ES-I3 (cell line): ENCODE measurements at regions not wholly inside any gene's neighbourhood (a gene's known extent, or its start where the extent isn't known, plus 50 kb on each side); places are given as distances from the start of the nearest gene placed in this dataset.

Experiments used
- H3K36me3 ChIP-seq: 2 replicates; pipeline ENCODE4 v1.6.1; 2013; ENCODE audit warnings: mild to moderate bottlenecking, low read length, control low read depth, moderate library complexity; ENCODE audit not compliant: insufficient read depth
- H3K4me1 ChIP-seq: 2 replicates; pipeline ENCODE4 v1.6.1; 2013; ENCODE audit warnings: mild to moderate bottlenecking, control low read depth, low read length; ENCODE audit not compliant: insufficient read depth
- H3K9ac ChIP-seq: 2 replicates; pipeline ENCODE4 v1.6.1; 2013; ENCODE audit warnings: low read depth, mild to moderate bottlenecking, low read length, moderate library complexity
- H3K9me3 ChIP-seq: 2 replicates; pipeline ENCODE4 v1.6.1; 2013; ENCODE audit warnings: mild to moderate bottlenecking, low read length, moderate library complexity; ENCODE audit not compliant: control insufficient read depth, insufficient read depth

DNA sequence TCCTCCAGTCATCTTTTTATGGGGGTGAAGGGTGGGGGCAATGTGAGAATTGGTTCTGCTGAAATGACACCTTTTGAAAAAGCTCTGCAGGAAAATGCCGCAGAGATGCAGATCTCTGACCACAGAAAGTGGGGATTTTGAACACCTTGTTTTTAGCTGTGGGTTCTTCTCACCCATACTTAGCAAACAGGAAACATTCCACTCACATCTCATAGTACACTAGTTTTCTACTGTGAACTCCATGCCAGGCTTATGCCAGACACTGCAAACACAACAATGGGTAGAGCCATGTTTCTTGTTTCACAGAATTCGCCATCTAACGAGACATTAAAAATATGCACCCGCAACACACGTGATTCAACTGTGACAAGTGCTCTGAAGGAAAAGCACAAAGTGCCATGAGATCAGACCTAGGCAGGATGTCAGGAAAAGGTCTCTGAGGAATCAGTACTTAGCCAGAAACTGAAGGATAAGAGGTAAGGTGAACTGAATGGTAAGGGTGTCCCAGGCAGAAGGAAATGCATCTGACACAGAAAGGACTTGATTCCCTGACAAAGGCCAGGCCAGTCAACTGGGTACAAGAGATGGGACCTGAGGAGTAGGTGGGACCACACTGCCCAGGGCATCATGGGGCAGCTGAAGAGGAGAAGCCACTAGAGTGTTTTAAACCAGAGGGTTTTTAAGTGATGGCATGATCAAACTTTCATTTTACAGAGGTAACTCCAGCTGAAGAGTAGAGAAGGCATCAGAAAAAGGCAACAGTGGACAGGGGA lies 83.8 kb upstream of the JAK1 start:
- no peaks in the 10 kb centered on the region for H3K9me3 ChIP-seq
- H3K4me1 ChIP-seq: no peaks in the 10 kb centered on the region
- no peak overlapping the region for H3K9ac ChIP-seq
- H3K36me3 ChIP-seq: no peaks in the 10 kb centered on the region

- H3K4me1 ChIP-seq: no peaks in the 10 kb centered on the region
- H3K9ac ChIP-seq: no peak overlapping the region
Observed at GRCh38 chr1:65050735-65051134, 84.4 kb upstream of the JAK1 start.

DNA sequence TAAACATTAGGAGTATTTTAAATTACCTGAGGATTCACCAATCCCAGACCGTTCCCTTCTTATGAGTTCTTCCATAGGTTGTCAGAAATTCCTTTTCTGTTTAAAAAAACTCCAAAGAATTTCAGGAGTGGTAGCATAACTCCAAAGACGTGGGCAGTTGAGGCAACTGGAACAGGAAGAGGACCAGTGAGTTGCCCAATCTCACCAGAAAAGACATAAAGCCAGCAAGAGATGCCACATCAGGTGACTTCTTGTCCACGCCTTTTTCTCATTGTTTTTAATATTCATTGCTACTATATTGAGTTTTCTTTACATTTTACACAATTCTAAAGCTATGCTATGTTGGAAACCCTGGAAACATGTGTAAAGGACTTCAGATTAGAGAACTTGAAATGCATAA lies 88.1 kb upstream of the JAK1 start:
- no peak overlapping the region for H3K9ac ChIP-seq
- no peaks in the 10 kb centered on the region; the same call in 1 of the 2 replicates for H3K9me3 ChIP-seq
- peaks cover 9% of the 10 kb centered on the region; the same call in 1 of the 2 replicates for H3K36me3 ChIP-seq
- no peaks in the 10 kb centered on the region for H3K4me1 ChIP-seq

More at GRCh38 chr1:65050735-65051134, 84.4 kb upstream of the JAK1 start:
- Histone ChIP-seq H3K36me3 (no peaks in the 10 kb centered on the region), H3K9me3 (no peaks in the 10 kb centered on the region; the same call in 1 of the 2 replicates)

DNA sequence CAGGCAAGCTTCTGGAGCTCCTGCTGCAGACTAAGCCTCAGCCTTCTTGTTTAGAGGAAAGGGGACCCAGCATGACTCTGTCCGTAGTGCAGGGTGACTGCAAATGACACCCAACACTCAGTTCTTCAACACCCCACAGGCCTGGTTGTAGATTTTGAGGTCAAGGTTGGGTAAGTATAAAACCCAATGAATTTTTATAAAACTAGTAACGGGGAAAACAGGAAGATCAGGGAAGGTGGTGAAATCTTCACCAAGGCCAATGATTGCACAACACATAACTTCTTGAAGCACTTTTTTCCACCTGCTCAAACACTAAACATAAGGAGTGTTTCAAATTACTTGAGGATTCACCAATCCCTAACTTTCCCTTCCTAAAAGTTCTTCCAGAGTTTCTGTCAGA lies 89.4 kb upstream of the JAK1 start:
- Histone ChIP-seq H3K4me1 (no peaks in the 10 kb centered on the region), H3K36me3 (peaks cover 9% of the 10 kb centered on the region; the same call in 1 of the 2 replicates), H3K9me3 (no peaks in the 10 kb centered on the region; the same call in 1 of the 2 replicates), H3K9ac (no peak overlapping the region)

GRCh38 chr1:65056234-65056633 lies 89.9 kb upstream of the JAK1 start:
- H3K36me3 ChIP-seq: peaks cover 9% of the 10 kb centered on the region; the same call in 1 of the 2 replicates
- H3K9ac ChIP-seq: no peak overlapping the region
- no peaks in the 10 kb centered on the region; the same call in 1 of the 2 replicates for H3K9me3 ChIP-seq
- H3K4me1 ChIP-seq: no peaks in the 10 kb centered on the region

DNA sequence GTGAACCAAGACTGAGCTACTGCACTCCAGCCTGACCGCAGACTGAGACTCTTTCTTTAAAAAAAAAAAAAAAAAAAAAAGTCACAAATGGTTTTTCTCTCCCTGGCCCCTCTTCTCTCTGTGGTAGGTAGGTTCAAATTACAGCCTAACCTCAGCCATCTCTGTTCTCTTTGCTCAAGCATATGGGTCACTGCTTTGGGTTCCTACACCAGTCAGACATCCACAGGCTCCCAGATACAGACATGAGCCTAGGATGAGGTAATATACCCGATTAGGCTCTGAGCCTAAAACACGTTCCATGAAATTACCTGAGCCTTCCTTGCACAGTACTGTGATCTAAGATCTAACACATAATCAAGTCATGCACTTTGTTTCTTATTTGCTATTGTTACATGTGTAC lies 90.5 kb upstream of the JAK1 start:
- Histone ChIP-seq H3K36me3 (peaks cover 9% of the 10 kb centered on the region; the same call in 1 of the 2 replicates), H3K9ac (no peak overlapping the region), H3K9me3 (no peaks in the 10 kb centered on the region; the same call in 1 of the 2 replicates), H3K4me1 (no peaks in the 10 kb centered on the region)

GRCh38 chr1:65059930-65060538 lies 88.0 kb upstream of the AK4 start:
- H3K9me3 ChIP-seq: no peaks in the 10 kb centered on the region; the same call in 1 of the 2 replicates
- H3K4me1 ChIP-seq: peaks cover 8% of the 10 kb centered on the region
- no peak overlapping the region for H3K9ac ChIP-seq
- H3K36me3 ChIP-seq: peaks cover 9% of the 10 kb centered on the region; the same call in 1 of the 2 replicates

DNA sequence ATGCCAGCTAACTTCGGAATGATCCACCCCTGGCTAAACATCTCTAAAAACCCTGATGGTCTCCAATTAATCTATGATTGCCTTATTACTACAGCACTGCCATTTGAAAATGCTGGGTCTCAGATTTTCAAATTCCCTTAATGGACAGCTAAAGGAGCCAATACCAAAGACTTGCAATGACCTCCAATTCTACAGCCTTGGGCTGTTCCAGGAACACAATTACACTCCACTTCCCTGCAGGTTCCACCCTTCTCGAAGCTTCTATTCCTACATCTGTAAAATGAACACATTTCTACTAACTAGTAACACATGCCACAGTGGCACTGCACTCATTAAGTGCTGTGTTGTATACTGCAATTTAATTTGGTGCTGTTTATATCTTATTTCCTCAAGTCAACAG lies 85.7 kb upstream of the AK4 start:
- peaks cover 2% of the 10 kb centered on the region; the same call in 1 of the 2 replicates for H3K36me3 ChIP-seq
- H3K9ac ChIP-seq: no peak overlapping the region
- H3K4me1 ChIP-seq: peaks cover 15% of the 10 kb centered on the region
- no peaks in the 10 kb centered on the region for H3K9me3 ChIP-seq

- Histone ChIP-seq H3K9me3 (no peaks in the 10 kb centered on the region), H3K4me1 (peaks cover 15% of the 10 kb centered on the region), H3K9ac (no peak overlapping the region), H3K36me3 (no peaks in the 10 kb centered on the region; the same call in 1 of the 2 replicates)
Observed at GRCh38 chr1:65063025-65063424, 85.0 kb upstream of the AK4 start.

GRCh38 chr1:65064981-65065380 lies 83.0 kb upstream of the AK4 start:
- Histone ChIP-seq H3K4me1 (peaks cover 15% of the 10 kb centered on the region), H3K9ac (peak overlapping the region; percentile 98), H3K9me3 (no peaks in the 10 kb centered on the region), H3K36me3 (no peaks in the 10 kb centered on the region)

DNA sequence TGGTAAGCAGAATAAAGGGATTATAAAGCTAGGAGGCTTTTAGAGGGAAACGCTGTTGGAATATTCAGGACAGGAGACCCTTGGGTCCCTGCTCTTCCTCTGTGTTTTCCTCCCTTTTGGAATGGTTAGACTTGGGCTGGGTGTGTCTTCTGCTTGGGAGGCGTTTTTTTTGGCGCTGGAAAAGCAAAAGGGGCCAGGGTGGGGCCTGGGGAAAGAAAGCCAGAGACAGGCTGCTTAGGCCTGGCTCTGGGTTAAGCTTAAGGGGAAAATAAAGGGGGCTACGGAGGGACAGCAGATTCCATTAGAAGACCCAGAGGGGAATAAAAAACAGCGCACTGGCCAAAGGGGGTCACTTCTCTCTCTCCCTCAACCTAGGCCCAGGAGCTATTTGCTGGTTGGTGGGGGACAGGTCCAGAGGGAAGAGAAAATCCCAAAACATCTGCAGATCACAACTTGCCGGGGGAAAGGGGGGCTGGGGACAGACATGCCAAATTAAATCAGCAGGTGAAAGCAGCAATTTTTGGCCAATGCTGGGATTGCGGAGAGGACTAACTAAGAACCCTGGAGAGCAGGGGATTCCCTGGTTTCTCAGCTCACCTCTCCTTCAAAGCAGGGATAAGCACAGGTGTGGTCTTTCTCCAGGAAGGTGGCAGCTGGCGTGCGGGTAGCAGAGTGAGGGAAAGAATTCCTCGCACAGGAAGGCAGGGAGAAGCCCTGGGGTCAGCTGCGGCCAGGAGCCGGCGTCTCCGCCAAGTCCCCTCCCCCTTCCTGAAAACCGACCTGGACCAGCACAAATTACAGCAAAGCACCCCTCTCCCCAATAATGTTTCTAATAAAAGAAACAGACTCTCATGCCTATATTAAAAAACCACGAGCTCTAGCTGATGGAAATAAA lies 82.2 kb upstream of the AK4 start:
- no peaks in the 10 kb centered on the region for H3K9me3 ChIP-seq
- peak overlapping the region; percentile 98 for H3K9ac ChIP-seq
- H3K4me1 ChIP-seq: peaks cover 15% of the 10 kb centered on the region
- no peaks in the 10 kb centered on the region for H3K36me3 ChIP-seq

DNA sequence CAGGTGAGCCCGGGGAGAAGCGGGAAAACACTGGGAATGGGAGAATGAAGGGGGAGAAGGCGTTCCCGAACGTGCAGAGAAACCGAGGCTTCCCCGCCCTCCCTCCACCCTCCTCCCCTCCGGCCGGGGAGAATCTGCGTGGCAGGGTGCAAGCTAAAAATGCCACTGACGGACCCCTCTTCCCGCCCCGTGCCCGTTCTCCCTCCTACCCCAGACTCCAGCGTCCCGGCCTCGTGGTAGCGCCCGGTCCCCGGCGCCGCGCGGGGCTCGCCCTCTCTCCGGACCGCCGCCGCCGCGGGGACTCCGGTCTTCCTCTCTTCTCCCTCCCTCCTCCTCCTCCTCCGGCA lies 81.6 kb upstream of the AK4 start:
- H3K4me1 ChIP-seq: peaks cover 15% of the 10 kb centered on the region
- no peaks in the 10 kb centered on the region for H3K36me3 ChIP-seq
- H3K9ac ChIP-seq: peak overlapping the region; percentile 98
- H3K9me3 ChIP-seq: no peaks in the 10 kb centered on the region

DNA sequence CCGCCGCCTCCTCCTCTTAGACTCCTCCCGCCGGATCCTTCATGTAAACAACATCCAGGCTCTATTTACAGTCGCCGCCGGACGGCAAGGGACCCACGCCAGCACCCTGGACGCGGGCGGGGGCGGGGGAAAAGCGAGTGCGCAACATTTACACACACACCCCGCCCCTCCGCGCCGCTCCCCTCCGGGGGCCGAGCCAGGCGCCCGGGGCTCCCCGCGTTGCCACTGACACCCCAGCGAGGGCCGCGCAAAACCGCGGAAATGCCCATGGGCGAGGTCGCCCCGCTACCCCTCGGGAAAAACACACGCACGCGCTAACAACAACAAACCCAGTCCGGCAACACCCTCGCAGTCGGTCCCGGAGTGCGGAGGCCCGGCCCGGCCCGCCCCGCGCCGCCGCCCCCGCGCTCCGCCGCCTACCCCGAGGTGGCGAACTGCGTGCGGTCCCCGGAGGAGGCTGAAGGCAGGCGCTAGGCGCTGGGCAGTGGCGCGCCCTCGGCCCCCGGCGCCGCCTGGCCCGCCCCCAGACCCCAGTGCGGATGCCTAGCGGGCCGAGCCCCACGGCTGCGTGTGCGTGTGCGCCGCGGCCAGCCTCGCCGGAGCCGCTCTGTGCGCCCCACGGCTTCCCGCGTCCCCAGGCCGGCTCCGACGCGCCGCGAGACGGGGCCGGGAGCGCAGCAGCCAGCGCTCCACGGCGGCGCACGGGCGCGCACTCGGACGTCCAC lies 81.1 kb upstream of the AK4 start:
- H3K36me3 ChIP-seq: no peaks in the 10 kb centered on the region
- peaks cover 15% of the 10 kb centered on the region for H3K4me1 ChIP-seq
- H3K9ac ChIP-seq: peak overlapping the region; percentile 98
- no peaks in the 10 kb centered on the region for H3K9me3 ChIP-seq
